ENCODE measurements at regions not wholly inside any gene's neighbourhood (a gene's known extent, or its start where the extent isn't known, plus 50 kb on each side); places are given as distances from the start of the nearest gene placed in this dataset.

GRCh38 chr16:22726868-22727267 lies 87.1 kb upstream of the HS3ST2 start:
- TF ChIP-seq NANOG (IDR thresholded peaks at IDR 0.05; ENCODE audit: borderline replicate concordance) (no peak), JUNB (IDR thresholded peaks at IDR 0.05; ENCODE audit: unreplicated experiment) (no peak), POLR2AphosphoS5 (IDR thresholded peaks at IDR 0.05; ENCODE audit: low read depth) (no peak), STAT1 (IDR thresholded peaks at IDR 0.05; ENCODE audit: unreplicated experiment) (no peak), EZH2phosphoT487 (IDR thresholded peaks at IDR 0.05; ENCODE audit: unreplicated experiment) (no peak)
- TF ChIP-seq, protein P1, sequence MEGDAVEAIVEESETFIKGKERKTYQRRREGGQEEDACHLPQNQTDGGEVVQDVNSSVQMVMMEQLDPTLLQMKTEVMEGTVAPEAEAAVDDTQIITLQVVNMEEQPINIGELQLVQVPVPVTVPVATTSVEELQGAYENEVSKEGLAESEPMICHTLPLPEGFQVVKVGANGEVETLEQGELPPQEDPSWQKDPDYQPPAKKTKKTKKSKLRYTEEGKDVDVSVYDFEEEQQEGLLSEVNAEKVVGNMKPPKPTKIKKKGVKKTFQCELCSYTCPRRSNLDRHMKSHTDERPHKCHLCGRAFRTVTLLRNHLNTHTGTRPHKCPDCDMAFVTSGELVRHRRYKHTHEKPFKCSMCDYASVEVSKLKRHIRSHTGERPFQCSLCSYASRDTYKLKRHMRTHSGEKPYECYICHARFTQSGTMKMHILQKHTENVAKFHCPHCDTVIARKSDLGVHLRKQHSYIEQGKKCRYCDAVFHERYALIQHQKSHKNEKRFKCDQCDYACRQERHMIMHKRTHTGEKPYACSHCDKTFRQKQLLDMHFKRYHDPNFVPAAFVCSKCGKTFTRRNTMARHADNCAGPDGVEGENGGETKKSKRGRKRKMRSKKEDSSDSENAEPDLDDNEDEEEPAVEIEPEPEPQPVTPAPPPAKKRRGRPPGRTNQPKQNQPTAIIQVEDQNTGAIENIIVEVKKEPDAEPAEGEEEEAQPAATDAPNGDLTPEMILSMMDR (conservative IDR thresholded peaks at IDR 0.05; ENCODE audit: low read depth in 2 of 2), result no peak
- TF ChIP-seq, protein P2, sequence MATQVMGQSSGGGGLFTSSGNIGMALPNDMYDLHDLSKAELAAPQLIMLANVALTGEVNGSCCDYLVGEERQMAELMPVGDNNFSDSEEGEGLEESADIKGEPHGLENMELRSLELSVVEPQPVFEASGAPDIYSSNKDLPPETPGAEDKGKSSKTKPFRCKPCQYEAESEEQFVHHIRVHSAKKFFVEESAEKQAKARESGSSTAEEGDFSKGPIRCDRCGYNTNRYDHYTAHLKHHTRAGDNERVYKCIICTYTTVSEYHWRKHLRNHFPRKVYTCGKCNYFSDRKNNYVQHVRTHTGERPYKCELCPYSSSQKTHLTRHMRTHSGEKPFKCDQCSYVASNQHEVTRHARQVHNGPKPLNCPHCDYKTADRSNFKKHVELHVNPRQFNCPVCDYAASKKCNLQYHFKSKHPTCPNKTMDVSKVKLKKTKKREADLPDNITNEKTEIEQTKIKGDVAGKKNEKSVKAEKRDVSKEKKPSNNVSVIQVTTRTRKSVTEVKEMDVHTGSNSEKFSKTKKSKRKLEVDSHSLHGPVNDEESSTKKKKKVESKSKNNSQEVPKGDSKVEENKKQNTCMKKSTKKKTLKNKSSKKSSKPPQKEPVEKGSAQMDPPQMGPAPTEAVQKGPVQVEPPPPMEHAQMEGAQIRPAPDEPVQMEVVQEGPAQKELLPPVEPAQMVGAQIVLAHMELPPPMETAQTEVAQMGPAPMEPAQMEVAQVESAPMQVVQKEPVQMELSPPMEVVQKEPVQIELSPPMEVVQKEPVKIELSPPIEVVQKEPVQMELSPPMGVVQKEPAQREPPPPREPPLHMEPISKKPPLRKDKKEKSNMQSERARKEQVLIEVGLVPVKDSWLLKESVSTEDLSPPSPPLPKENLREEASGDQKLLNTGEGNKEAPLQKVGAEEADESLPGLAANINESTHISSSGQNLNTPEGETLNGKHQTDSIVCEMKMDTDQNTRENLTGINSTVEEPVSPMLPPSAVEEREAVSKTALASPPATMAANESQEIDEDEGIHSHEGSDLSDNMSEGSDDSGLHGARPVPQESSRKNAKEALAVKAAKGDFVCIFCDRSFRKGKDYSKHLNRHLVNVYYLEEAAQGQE (IDR thresholded peaks at IDR 0.05; ENCODE audit: unreplicated experiment), result no peak
